Ishikawa (cell line): ENCODE measurements at regions not wholly inside any gene's neighbourhood (a gene's known extent, or its start where the extent isn't known, plus 50 kb on each side); places are given as distances from the start of the nearest gene placed in this dataset.

Experiments
- CEBPB ChIP-seq: IDR thresholded peaks from 2 replicates; pipeline ENCODE4 v1.6.1; 2012
- CREB1 ChIP-seq: IDR thresholded peaks from 2 replicates; pipeline ENCODE4 v1.6.1; 2012; ENCODE audit warnings: low read depth
- EGR1 ChIP-seq: IDR thresholded peaks from 2 replicates; pipeline ENCODE4 v1.6.1; 2012
- EP300 ChIP-seq: IDR thresholded peaks from 2 replicates; pipeline ENCODE4 v1.6.1; 2012; ENCODE audit warnings: borderline replicate concordance
- FOXM1 ChIP-seq: IDR thresholded peaks from 2 replicates; pipeline ENCODE4 v1.6.1; 2012; ENCODE audit warnings: low read depth, borderline replicate concordance
- NFIC ChIP-seq: IDR thresholded peaks from 2 replicates; pipeline ENCODE4 v1.6.1; 2012
- RAD21 ChIP-seq: IDR thresholded peaks from 2 replicates; pipeline ENCODE4 v1.6.1; 2012; ENCODE audit warnings: low read depth
- TAF1 ChIP-seq: IDR thresholded peaks from 2 replicates; pipeline ENCODE4 v1.6.1; 2012; ENCODE audit warnings: low read depth, mild to moderate bottlenecking
- TCF12 ChIP-seq: IDR thresholded peaks from 2 replicates; pipeline ENCODE4 v1.6.1; 2012; ENCODE audit warnings: low read depth
- TEAD4 ChIP-seq: IDR thresholded peaks from 2 replicates; pipeline ENCODE4 v1.6.1; 2012
- YY1 ChIP-seq: IDR thresholded peaks from 2 replicates; pipeline ENCODE4 v1.6.1; 2012; ENCODE audit warnings: low read depth
- ZBTB7A ChIP-seq: IDR thresholded peaks from 2 replicates; pipeline ENCODE4 v1.6.1; 2012; ENCODE audit warnings: low read depth
- TF ChIP-seq, protein P1 (sequence below): IDR thresholded peaks from 2 replicates; pipeline ENCODE4 v1.6.1; 2012
- TF ChIP-seq, protein P2 (sequence below): IDR thresholded peaks from 2 replicates; pipeline ENCODE4 v1.6.1; 2012
- TF ChIP-seq, protein P3 (sequence below): IDR thresholded peaks from 2 replicates; pipeline ENCODE4 v1.6.1; 2012; ENCODE audit warnings: low read depth, mild to moderate bottlenecking

DNA sequence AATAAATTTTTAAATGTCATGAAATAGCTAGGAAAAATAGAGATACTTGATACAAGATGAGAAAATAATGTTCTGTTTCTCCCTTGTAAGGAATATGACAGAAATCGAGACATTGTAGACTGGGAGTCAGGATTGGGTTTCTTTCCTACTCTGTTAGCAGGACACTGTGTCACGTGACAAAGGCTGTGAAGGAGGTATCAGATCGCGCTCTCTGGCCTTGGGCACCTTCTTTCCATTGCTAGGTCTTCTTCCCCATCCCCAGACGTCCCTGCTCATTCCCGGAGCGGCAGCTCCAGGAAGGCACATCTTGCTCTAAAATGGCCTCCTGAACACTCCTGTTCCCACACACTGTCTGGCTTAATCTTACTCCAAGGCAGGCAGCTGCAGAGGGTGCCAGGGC, 133.4 kb downstream of the TM9SF2 start:
- TF ChIP-seq, protein P1, sequence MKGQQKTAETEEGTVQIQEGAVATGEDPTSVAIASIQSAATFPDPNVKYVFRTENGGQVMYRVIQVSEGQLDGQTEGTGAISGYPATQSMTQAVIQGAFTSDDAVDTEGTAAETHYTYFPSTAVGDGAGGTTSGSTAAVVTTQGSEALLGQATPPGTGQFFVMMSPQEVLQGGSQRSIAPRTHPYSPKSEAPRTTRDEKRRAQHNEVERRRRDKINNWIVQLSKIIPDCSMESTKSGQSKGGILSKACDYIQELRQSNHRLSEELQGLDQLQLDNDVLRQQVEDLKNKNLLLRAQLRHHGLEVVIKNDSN = 0 out of 2 replicates have a peak, but pooled peaks have one; percentile 15
- TF ChIP-seq CEBPB = no peak
- TF ChIP-seq, protein P2, sequence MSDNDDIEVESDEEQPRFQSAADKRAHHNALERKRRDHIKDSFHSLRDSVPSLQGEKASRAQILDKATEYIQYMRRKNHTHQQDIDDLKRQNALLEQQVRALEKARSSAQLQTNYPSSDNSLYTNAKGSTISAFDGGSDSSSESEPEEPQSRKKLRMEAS = no peak

DNA sequence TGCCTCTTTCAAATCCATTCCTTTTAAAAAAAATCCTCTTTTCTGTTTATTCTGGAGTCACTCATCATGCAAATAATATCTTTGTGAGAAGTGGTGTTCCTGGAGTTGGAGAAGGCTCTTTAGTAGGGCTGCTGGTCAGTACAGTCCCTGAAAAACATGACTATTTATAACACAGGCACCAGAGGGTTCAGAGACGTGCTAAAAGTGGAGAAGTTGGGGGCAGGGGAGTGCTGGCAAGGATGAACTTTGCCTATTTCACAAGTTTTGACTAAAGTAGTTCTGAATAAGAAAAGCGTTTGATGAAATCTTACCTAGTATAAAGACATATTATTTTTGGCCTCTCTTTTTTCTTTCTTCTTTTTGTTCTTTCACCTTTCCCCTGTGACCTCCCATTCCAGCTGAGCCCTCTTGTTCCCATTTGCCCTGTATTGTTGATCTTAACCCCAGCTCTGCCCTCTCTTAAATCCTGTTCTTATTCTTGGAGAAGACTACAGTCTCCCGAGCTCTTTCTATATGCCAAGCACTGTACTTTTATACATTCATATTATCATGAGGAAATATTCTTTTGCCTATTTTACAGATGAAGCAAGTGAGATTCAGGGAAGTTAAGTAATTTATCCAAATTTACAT, 129.1 kb downstream of the TM9SF2 start:
- TF ChIP-seq RAD21 (no peak), NFIC (no peak), EP300 (no peak), YY1 (no peak), TCF12 (no peak), TAF1 (no peak), ZBTB7A (no peak), CEBPB (no peak), CREB1 (no peak), FOXM1 (no peak), TEAD4 (no peak), EGR1 (no peak)
- TF ChIP-seq, protein P2 = no peak
- TF ChIP-seq, protein P3, sequence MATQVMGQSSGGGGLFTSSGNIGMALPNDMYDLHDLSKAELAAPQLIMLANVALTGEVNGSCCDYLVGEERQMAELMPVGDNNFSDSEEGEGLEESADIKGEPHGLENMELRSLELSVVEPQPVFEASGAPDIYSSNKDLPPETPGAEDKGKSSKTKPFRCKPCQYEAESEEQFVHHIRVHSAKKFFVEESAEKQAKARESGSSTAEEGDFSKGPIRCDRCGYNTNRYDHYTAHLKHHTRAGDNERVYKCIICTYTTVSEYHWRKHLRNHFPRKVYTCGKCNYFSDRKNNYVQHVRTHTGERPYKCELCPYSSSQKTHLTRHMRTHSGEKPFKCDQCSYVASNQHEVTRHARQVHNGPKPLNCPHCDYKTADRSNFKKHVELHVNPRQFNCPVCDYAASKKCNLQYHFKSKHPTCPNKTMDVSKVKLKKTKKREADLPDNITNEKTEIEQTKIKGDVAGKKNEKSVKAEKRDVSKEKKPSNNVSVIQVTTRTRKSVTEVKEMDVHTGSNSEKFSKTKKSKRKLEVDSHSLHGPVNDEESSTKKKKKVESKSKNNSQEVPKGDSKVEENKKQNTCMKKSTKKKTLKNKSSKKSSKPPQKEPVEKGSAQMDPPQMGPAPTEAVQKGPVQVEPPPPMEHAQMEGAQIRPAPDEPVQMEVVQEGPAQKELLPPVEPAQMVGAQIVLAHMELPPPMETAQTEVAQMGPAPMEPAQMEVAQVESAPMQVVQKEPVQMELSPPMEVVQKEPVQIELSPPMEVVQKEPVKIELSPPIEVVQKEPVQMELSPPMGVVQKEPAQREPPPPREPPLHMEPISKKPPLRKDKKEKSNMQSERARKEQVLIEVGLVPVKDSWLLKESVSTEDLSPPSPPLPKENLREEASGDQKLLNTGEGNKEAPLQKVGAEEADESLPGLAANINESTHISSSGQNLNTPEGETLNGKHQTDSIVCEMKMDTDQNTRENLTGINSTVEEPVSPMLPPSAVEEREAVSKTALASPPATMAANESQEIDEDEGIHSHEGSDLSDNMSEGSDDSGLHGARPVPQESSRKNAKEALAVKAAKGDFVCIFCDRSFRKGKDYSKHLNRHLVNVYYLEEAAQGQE = no peak
- TF ChIP-seq, protein P1 = no peak

DNA sequence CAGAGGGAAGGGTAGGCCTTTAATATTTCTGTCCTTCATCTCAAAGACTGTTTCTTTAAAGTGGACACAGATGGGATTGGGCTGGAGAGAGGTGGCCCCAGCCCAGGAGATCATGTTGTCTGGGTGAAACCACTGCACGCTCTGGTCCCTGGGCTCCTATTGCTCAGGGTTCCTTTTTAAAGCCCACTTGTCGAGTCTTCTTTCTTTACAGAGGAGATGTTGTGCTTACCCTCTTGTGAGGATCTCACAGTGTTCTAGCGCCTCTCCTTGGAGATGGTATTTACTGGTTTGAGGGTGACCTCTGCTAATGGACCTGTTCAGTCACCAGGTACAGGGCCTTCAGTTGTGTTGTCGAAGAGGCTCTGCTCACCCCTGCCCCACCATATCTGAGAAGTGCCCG, 128.4 kb downstream of the TM9SF2 start:
- TF ChIP-seq CREB1 (no peak), TAF1 (no peak), EGR1 (no peak), FOXM1 (no peak), ZBTB7A (no peak), YY1 (no peak), TEAD4 (no peak), CEBPB (no peak), TCF12 (no peak), EP300 (no peak), RAD21 (no peak), NFIC (no peak)
- TF ChIP-seq, protein P3 = no peak
- TF ChIP-seq, protein P2 = no peak
- TF ChIP-seq, protein P1 = no peak

DNA sequence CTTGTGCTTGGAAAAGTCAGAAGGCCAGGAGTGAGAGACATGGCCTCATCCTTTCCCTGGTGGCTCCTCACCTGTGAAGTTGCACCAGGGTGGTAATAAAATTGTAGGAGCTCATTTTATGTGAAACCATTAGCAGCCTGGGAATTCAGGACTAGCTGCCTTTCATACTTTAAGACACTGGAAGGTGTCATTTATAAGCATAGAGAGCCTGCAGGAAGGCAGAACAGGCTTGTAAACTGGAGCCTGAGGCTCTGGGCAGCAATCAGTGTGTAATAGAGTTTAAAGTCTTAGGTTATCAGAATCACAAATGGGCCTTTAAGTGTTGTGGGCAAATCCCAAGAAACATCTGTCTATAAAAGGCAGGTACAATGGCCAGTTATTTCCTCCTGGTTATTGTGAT, 127.2 kb downstream of the TM9SF2 start:
- no peak for TF ChIP-seq CEBPB
- no peak for TF ChIP-seq YY1
- TF ChIP-seq, protein P3 = no peak
- TF ChIP-seq RAD21 = no peak
- no peak for TF ChIP-seq CREB1
- TF ChIP-seq ZBTB7A = no peak
- no peak for TF ChIP-seq EGR1
- TF ChIP-seq TAF1 = no peak
- no peak for TF ChIP-seq NFIC
- no peak for TF ChIP-seq TEAD4
- TF ChIP-seq, protein P1 = no peak
- no peak for TF ChIP-seq EP300
- no peak for TF ChIP-seq TCF12
- no peak for TF ChIP-seq FOXM1
- TF ChIP-seq, protein P2 = no peak
